ENCODE measurements at regions not wholly inside any gene's neighbourhood (a gene's known extent, or its start where the extent isn't known, plus 50 kb on each side); places are given as distances from the start of the nearest gene placed in this dataset.

DNA sequence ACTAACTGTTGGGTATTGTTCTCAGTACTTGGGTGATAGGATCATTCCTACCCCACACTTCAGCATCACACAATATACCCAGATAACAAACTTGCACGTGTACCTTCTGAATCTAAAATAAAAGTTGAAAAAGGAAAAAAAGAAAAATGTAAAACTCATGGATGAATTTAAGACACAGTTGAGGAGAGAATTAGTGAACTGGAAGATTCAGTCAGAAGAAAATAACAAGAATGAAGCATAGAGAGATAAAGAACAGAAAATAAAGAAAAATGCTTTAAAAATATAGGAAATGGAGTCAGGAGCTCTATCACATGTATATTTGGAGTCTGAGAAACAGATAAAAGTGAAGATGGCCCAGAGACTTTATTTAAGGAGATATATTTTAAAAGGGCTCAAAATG is 90.4 kb upstream of the SALL3 start:
- no peak for TF ChIP-seq POLR2AphosphoS5 (IDR thresholded peaks at IDR 0.05)
- TF ChIP-seq, protein P1, sequence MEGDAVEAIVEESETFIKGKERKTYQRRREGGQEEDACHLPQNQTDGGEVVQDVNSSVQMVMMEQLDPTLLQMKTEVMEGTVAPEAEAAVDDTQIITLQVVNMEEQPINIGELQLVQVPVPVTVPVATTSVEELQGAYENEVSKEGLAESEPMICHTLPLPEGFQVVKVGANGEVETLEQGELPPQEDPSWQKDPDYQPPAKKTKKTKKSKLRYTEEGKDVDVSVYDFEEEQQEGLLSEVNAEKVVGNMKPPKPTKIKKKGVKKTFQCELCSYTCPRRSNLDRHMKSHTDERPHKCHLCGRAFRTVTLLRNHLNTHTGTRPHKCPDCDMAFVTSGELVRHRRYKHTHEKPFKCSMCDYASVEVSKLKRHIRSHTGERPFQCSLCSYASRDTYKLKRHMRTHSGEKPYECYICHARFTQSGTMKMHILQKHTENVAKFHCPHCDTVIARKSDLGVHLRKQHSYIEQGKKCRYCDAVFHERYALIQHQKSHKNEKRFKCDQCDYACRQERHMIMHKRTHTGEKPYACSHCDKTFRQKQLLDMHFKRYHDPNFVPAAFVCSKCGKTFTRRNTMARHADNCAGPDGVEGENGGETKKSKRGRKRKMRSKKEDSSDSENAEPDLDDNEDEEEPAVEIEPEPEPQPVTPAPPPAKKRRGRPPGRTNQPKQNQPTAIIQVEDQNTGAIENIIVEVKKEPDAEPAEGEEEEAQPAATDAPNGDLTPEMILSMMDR (IDR thresholded peaks at IDR 0.05), result no peak
- TF ChIP-seq EP300 (IDR thresholded peaks at IDR 0.05), result no peak
